ENCODE measurements at regions not wholly inside any gene's neighbourhood (a gene's known extent, or its start where the extent isn't known, plus 50 kb on each side); places are given as distances from the start of the nearest gene placed in this dataset.
A peak's percentile ranks its signal among the peaks of the same experiment; 100 is the strongest.

GRCh38 chr14:51145246-51145645, 50.3 kb upstream of the TRIM9 start:
- DNase-seq (ENCODE audit: low spot score): peak; percentile 15

DNA sequence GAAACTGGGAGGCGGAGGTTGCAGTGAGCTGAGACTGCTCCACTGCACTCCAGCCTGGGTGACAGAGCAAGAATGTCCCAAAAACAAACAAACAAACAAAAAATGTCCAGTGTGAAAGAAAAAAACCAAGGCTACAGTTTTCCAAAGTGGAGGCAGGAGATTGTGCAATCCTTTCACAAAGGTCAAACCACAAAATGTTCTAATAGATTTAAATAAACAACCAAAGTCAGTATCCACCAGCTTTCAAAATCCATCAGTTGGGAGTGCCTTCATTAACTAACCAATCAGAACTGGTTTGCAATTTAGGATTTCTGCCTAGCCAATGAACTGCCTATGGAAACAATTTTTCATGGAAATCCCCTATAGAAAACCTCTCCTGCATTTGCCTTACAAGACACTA, 52.3 kb upstream of the TRIM9 start:
- DNase-seq (ENCODE audit: low spot score): no peak

- no peak for DNase-seq (ENCODE audit: low spot score)
These were observed 60.4 kb upstream of the TRIM9 start for GRCh38 chr14:51155326-51155725.

GRCh38 chr14:51157012-51157411, 62.1 kb upstream of the TRIM9 start:
- DNase-seq (ENCODE audit: low spot score): no peak

GRCh38 chr14:51160871-51161270, 66.0 kb upstream of the TRIM9 start:
- DNase-seq (ENCODE audit: low spot score): no peak

- no peak for DNase-seq (ENCODE audit: low spot score)
These were observed 70.5 kb upstream of the TRIM9 start for GRCh38 chr14:51165415-51165814.

DNA sequence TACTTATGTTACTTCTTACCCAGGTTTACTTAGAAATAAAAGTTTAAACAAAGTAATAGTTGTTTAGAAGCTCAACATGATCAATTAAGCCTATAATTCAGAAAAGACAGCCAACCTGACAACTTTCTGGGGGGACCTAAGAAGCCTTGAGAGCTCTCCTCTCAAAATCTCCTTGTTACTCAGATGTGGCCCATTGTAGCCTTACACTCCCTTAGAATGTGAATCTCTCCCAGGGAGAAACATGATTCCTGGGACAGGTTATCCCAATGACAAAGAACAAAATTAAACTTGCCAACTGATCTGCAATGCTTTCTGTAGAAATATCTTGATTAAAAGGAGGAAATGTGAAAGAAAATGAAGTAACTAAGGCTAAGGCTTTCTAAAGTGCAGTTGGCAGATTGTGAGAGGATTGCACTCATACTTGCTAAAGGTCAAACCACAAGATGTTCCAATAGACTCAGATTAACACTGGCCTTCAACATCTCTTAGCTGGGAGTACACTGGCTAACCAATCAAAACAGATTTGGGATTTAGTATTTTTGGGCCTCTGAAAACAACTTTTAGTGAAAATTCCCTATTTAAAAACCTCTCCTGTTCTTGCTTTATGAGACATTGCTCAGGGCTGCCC, 72.3 kb upstream of the TMX1 start:
- no peak for DNase-seq (ENCODE audit: low spot score)

DNA sequence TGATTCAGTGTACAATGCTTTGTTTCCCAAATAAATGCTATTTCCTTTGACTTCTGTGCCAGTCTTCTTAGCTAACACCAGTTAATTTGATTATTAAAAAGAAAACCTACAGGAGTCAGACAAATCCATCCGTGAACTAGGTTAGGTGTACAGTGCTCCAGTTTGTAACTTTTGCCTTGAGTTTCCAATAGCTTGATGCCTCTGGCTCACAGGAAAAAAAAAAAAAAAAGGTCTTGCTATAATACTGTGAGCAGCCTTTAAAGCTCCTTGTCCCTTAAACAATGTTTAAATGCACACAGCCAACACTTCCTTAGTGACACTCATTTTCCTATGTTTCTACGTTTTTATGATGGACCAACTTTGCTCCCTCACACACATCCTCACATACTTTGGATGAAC, 71.8 kb upstream of the TMX1 start:
- DNase-seq (ENCODE audit: low spot score): no peak

GRCh38 chr14:51173863-51174262, 66.2 kb upstream of the TMX1 start:
- DNase-seq (ENCODE audit: low spot score): no peak

DNA sequence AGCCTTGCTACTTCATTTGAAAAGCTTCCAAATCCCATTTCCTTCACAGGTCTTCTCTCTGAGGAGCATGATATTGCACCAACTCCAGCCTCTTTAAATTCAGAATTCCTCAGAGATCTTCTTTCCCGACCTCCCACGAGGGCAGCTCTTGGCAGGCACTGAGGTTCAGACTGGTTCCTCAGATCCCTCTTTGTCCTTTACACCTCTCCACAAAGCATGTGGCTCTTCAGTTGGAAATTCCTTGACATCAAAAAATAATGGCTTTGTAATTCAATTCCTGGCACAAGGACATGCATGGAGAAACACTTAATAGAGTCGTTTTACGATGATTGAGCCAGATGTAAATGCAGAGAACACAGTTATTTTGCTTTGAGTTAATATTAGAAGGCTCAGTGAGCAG, 63.2 kb upstream of the TMX1 start:
- DNase-seq (ENCODE audit: low spot score): no peak

DNA sequence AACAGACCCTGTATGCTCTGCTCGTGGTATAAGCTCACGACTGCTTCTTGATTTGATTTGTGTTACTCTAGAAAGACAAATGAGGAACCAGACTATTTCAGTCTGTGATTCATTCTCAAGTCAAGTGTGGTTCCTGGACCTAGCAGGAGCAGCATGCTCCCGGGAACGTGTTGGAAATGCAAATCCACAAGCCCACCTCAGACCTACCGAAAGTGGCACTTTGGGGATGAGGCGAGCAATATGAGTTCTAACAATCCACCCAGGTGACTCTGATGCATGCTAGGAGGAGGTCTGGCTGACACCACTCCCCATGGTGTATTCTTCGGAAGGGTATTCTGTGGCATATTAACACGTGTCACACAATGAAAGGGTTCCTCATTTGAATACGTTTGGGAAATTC, 59.5 kb upstream of the TMX1 start:
- DNase-seq (ENCODE audit: low spot score): no peak

DNA sequence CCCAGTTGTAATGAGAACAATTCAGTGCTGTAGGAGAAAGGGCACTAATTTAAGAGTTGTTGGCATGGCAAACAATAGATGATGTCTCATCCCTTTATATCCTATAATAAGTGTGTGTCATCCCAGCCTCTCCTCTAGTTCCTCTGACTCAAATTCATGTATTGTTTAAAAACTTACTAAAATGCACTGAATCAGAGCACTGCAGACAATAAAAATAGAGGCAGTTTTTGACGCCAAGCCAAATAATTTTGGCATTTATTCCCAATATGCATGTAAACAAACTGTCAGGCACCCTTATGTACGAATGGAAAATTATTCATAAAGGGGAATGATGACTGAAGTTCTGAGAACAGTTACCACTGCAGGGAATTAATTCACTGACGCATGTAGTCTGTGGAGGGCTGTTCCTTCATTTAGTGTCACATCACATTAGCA, 57.9 kb upstream of the TMX1 start:
- no peak for DNase-seq (ENCODE audit: low spot score)

DNA sequence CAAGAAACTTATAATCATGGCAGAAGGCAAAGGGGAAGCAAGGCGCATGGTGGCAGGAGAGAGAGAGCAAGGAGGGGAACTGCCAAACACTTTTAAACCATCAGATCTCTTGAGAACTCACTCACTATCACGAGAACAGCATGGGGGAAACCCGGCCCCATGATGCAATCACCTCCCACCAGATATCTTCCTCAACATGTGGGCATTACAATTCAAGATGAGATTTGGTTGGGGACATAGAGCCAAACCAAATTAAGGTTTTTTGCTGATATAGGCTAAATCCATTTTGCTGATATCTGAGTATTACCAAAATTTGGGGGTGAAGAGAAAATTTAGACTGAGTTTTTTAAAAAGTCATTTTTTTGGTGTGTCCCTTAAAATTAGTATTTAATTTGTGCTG, 54.9 kb upstream of the TMX1 start:
- no peak for DNase-seq (ENCODE audit: low spot score)

- DNase-seq (ENCODE audit: low spot score): no peak
These were observed 54.3 kb upstream of the TMX1 start for GRCh38 chr14:51185754-51186153.

DNA sequence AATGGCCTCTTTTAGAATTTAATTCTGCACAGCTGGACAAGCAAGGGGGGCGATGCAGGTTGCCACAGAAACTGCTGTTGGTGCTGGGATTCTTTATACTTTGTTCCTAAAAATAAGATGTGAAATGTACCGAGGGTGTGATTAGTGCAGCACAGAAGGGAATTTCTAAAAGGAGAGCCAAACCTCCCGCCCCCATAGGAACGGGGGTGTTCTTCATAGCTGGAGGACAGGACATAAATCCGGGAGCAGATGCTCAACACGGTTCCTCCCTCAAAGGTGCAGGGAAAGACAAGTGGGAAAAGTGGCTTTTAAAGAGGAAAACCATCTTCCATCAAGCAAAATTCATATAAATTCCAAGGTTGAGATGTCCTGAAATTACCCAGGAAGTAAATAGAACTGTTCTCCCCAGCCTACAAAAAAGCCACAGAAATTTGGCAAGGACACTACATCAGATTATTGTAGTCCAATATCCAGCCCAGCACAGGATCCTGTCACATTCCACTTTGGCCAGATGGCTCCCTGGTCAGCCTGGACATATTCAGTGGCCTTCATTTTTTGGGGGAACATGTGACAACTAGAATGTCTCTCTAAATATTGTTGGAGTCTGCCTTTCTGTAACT, 51.4 kb upstream of the TMX1 start:
- DNase-seq (ENCODE audit: low spot score): peak; percentile 49

DNA sequence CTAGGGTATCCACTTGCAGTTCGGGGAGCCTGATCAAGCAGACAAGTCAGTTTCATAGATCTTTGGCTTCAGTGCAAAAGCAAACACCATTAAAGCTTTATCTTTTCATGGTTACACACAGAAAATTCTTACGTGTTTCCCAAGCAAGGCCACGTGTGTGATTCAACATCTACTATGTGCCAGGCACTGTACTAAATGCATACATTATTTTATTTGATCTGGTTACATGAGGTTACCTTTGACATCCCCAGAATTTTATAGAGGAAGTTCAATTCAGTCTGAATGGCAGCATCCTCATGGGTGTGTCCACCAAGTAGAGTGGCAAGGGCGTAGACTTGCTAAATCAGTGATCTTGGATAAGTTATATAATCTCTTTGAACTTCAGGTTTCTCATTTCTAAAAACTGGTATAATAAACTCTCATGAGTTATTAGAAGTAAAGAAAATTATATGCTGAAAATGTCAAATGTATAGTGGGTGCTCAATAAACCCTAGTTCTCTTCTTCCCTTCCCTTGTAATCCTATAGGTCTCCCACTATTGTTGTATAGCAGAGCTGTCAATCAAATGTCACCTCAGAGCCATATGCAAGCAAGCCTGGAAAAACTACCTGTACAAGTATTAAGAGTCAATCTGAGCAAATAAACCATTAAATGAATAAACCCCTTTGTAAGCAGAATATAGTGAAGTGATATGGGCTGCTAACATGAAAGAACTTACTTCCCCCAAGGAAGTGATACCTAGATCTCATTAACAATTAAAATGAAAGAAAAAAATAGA, 50.3 kb upstream of the TMX1 start:
- no peak for DNase-seq (ENCODE audit: low spot score)
